ENCODE measurements at regions not wholly inside any gene's neighbourhood (a gene's known extent, or its start where the extent isn't known, plus 50 kb on each side); places are given as distances from the start of the nearest gene placed in this dataset.

DNA sequence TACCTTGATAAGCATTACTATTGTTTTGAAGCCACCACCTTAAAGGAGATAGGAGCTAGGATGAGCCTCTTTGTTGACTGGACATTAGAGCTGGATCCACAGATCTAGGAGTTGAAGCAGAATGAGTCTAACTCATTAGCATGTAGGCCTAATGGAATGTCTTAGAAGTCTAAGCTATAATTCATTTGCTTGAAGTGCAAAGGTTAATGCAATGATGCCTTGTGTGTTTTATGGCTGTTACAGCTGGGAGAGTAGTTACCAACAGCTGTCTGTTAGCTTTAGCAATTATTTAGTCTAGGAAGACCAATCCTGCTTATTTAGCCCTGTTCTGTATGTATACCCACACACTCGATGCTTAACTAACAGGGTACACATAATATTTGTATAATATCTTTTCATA is 419.3 kb downstream of the TUSC7 start:
- DNase-seq: no peak

DNA sequence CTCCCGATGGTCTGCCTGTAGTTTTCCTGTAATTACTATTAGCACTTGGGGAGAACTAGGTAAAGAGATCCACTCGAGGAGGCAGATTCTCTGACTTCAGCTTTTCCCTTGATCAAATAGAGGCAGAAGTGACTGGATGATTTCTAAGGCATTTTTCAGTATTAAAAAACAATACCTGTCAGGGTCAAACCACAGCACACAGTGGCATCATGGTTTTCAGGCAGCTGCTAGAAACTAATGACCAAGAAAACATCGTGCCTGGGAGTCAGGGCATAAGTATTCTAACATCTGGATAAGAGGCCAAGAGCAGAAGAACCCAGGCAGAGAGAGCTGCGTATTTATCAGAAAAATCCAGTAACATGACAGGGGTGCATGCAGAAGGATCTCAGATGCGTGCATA is 419.9 kb downstream of the TUSC7 start:
- DNase-seq: no peak

DNA sequence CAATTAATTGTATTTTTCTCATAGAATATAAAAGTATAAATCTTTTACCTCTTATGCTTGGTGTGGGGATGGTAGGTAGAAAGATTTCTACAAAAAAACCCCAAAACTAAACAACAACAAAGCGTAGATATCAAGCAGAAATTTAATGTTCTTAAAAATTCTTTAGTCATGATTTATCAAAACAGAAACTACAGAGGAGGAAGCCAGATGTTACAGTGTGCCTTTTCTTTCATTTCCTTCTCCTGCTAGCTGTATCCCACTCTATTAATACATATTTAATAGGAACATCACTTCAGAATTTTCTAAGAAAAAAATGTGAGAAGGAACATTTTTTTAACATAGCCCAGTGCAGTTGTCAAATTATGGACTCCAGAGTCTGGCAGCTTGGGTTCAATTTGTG is 420.6 kb downstream of the TUSC7 start:
- DNase-seq: no peak

DNA sequence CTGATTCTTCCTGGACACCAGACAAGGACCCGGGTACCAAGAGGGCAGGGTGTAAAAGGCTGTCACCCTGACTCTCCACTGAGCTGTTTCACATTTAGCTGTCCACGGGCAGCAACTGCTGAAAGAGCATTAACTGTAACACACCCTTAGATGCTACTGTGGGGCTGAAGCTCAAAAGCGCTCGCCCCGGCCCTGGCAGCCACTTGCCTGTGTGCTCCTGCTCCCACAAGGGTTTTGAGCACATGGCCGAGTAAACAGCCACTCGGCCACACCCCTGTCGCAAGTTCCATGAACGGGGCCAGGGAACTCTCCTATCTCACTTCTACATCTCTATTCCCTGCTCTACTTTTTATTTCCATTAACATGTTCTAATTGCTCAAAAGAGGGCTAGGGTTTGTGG is 421.7 kb downstream of the TUSC7 start:
- DNase-seq: no peak

DNA sequence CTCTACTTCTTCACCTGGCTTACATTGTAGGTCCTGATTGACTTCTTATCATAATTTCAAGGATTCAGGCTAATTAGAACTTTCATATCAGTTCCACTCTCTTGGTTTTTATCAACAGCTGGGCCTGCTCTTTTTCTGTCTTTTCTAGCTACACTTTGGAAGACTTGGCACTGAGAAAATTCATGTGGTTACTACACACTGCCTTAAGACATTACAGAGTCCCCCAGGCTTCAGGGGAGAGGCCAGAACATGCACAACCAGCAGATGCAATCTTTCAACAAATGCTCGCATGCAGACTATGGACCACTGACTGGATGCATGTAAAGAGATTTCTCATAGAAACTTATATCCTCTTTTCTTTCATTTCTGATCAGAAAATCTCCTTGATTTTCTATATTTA is 423.5 kb downstream of the TUSC7 start:
- DNase-seq: no peak

DNA sequence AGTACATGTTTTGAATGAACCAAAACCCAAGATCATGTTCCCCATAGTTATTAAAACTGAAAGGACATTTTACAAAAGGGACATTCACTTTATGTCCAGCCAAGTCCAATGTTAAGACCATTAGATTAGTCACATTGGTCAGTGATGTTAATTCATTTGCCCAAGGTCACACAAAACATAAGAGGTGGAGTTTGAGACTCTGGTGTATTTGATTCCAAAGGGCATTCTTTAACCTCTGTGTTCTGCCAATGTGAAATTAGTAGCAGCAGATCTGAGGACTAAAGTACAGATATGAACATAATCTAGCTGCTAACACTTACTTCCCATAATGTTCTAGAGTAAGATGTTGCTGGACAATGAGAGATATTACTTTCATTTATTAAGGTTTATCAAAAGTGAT is 425.6 kb downstream of the TUSC7 start:
- DNase-seq: no peak

DNA sequence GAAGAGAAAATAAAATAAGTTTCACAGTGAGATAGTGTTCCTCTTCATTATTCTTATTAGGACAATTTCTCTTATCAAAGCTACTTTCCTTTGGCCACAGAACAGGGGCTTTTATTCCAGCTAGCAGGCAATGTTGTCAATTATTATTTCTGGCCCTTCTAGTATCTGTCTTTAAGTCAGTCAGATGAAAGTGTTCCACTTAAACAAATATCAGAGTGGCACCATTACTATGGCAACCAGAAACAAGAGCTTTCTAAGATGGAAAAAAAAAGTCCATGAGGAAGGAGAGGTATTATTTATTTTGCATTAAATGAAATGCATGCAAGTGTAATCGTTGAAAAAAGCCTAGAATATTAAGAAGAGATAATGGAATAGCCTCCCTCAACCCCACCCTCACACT is 426.4 kb downstream of the TUSC7 start:
- no peak for DNase-seq

DNA sequence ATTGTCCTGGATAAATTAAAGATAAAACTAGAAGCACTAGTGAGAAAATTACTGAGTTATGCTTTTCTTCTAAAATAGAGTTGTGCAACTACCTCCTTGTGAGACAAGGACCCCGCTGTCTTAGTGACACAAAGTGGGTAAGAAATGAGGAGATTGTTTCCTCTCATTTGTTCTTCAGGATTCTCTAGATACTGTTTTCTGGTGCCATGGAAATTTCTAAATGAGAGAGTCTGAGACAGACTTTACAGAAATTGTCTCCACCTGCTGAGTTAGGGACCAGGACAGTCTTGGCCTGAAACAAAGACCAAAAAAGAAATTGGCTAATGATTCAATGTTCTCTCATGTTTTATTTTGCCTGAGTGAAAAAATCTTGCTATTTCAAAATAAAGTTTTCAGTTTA is 427.5 kb downstream of the TUSC7 start:
- DNase-seq: no peak

DNA sequence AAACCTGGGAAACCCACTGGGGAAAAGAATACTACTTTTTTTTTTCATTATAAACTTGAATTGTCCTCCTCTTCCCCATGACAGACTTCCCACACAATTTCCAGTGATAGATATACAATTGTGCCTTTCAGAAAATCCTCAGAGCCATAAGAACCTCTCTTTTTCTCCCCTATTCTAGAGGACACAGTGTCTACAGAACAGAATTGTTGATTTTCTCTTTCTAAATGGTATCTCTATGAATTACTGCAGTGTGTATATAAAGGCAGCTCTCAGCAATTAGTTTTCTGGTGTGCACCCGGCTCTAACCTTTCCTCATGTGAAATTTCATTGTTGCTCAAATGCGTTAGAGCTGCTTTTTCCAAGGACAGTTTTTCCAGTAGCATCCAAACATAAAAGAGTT is 430.1 kb downstream of the TUSC7 start:
- DNase-seq: no peak

DNA sequence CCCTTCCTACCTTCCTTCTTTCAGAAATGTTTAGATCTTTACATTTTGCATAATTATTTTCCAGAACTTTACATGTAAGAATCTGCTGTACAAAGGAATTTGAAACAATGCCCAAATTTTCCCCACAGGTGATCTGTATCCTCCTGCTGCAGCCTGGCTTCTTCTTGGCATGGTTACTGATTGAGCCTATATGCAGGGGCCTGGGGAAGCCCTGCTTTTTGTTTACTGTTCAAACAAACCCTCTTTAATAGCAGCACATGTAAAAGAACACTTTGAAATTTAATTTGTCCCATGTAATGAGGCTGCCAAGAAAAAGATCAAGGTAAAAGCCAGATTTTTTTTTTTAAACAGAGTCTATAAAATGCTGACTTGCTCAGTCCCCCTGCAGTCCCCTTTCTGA is 432.2 kb downstream of the TUSC7 start:
- DNase-seq: no peak

DNA sequence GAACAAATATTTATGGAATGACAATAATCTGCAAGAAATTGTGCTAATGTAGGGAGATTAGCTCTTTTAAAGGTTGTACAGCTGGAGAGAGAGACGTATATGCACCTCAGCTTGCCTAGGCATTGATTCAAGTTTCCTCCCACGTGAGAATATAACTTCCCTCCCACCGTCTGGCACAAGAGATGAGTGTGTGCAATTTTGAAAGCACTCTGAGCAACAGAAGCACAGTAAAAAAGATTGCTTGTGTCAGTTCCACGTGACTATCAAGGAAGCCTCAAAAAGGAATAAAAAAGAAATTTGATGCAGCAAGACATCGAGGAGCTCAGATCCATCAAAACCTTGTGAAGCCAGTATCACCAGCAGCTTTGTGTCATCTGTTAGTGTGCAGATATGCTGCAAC is 435.3 kb downstream of the TUSC7 start:
- DNase-seq: no peak

DNA sequence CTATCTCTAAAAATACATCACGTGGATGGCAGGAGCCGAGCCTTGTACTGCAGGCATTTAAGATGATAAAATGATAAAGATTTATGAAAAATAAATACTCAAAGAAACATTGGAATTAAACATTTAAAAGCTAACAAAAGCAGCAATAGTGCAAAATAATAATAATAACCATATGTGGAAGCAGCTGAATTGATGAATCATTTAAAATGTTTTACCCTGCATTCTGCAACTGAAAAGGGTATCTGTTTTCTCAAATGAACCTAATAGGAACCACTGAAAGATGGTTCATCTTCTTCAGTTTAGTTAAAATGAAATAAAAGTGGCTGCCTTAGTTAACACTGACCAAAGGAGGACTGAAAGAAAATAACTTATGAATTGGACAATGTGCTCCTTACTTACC is 436.1 kb downstream of the TUSC7 start:
- DNase-seq: no peak

DNA sequence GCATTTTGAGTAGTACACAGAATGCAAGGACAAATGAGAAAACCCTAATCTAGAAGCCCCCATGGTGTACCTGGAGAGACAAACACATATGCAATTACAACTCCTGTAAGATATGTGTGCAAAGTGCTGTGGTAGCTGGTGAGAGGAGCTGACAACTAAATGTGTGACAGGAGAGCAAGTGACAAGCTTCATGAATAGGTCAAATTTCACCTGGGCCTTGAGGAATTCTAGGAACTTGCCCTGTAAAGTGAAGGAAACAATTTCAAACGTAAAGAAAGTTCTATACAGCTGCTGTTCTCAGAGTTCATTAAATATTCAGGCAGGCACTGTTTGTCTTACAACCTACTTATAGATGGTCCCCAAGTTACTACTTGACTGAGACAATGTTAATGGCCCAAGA is 437.0 kb downstream of the TUSC7 start:
- no peak for DNase-seq

DNA sequence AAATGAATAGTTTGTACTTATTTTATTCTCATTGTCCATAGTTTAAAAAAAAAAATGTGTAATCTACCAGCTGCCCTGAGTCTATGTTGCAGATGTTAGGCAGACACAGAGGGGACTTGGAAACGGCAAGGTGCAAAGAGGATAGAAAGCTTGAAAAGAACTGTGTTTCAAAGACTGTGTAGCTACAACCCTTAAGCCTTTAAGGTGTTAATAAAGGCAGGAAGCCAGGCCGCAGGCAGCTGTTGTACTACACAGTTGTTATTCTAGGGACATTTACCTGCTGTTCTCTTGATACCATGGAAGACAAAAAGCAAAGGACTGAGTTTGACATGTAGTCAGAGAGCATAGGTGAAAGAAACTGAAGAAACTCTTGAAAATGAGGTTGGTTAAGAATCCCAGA is 440.0 kb downstream of the TUSC7 start:
- DNase-seq: no peak

DNA sequence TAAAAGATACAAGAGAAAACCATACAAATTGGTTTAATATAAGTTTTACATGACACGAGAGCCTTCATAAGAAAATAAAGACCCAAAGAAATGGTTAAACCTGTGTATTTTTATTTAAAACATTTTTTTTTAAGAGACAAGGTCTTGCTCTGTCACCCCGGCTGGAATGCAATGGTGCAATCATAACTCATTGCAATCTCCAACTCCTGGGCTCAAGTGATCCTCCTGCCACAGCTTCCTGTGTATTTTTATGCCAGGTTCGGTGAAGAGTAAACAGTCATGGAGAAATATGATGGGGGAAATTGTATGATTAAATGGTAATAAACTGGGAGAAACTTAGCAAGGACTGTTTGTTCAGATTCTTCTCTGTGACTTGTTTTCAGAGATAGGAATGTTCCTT is 441.0 kb downstream of the TUSC7 start:
- no peak for DNase-seq

DNA sequence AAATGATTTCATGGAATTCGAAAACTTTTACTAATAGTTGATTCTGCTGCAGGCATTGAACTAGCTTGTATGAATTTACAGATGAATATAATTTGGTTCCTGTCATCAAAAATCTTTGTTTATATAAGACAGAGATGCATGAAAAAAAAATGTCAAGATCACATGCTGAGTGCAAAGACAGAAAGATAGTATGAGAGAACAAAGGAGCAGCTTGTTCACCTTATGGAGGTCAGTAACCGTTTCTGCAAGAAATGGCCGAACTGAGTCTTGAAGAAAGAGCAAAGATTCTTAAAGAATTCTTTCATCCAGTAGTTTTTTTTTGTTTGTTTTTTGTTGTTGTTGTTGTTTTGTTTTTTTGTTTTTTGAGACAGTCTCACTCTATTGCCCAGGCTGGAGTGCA is 450.6 kb downstream of the TUSC7 start:
- no peak for DNase-seq

DNA sequence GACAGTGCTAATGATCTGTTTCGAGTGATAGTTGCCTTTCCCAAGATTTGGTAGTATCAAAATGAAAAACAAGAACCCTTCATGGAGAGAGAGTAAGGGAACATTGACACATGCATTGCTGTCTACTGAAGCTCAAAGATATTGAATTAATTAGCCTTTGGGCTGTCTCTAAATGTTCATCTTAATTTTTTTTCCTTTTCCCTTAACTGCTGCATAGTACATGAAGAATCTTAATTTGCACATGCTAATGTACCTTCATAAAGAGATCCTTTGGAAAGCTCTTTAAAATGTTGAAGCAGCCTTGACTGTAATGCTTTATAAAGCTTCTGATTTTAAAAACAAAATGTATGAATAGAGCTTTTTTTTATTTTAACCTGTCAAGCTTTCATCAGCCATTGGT is 452.2 kb downstream of the TUSC7 start:
- DNase-seq: no peak

DNA sequence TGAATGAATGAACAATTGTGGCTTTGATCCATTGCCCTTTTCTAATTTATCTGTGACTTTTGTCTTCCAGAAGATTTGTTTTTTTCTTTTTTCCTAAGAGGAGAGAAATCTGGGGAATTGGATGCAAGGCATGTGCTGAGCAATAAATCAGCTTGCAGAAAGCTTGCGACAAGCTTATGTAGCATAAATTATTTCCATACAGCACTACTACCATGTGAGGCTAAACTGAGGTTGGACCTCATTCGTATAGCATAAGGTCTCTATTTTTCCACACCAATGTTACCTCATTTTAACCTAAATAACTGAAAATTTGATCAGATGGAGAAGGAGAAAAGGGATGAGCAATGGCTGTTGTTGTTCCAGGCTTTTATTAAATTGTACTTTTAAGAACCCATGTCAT is 455.6 kb downstream of the TUSC7 start:
- DNase-seq: no peak

DNA sequence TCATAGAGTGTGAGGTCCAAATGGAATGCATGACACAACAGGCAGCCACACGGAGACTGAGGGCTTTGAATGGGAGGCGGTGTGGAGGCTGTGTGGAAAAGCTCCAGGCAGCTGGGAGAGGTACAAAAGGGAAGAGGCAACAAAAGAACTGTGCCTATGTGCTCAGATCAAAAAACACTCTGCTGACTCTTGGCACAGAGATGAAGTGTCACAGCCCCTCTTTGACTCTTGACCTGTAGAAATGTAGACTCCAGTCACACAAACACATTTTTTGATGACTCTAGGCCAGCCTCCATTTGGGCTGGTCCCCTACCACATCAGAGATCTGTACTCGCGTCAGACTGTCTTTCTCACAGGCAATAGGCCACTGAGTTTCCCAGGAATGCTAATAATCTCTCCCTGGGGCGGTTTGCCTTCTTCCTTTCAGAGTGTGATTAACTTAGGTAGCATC is 456.0 kb downstream of the TUSC7 start:
- no peak for DNase-seq

DNA sequence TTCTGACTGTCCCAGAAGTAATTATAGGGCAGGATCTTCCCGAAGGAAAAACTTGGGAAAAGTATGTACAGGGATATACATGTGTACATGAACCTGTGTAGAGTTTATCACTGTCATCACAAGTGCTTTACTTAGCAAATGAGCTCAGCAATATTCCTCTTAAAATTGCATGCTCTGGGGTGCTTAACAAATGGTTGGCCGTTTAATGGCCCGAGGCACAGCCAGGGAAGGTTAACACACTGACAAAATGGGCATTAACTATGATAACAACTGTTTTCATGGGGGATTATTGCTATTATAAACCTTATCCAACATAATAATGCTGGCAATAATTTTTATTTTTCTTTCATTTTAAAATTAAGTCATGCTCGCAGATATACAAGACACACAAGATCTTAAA is 459.3 kb downstream of the TUSC7 start:
- DNase-seq: no peak

DNA sequence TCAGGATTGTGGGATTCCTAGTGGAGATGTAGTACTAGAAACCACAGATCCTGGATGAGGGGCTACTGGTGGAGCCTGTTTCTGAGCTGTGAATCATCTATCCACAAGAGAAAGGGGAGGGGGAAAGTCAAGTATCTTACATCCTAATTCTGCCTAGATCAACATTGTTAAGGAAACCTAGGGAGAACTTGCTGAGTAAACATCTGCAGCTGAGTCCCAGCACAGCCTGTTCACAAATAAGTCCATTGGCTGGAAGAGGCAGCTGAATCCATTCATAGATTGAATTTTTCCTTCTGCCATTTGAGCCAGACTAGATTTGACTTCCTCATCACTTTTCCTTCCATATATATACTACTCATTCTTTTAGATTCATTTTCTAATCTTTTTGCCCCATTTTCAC is 460.5 kb downstream of the TUSC7 start:
- DNase-seq: no peak

DNA sequence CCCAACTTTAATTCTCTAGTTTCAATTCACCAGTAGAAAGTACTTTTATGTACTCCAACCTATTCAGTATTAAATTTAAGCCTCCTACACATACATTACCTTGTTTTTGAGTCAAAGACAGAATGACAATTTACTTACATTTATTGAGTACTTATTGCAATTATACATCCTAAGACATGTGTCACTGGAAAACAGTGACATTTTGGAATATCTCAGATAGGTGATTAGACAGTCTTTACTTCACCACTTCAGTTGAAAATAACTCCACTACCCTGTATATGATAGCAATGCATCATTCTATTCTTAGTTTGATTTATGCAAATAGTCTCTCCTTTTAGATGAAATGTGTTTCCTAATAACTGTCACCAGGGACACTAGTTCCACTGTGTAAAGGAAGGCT is 461.5 kb downstream of the TUSC7 start:
- DNase-seq: no peak

DNA sequence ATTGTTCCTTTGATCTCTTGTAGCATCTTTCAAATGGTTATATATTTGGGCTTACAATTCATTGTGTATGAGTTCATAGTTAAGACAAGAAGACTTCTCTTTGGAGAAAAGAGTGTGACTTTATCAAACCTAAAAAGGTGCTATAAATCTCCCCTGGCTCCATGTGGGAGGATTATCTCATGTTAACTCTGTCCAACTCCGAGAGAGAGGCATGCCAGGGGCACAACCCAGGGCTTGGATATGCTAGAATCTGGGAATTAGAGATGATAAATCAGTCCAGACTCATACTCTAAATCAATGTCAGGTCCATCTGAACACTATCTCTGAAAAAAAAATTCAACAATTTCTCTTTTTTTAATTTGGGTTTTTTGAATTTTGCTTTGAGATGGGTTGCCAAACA is 462.8 kb downstream of the TUSC7 start:
- DNase-seq: no peak

DNA sequence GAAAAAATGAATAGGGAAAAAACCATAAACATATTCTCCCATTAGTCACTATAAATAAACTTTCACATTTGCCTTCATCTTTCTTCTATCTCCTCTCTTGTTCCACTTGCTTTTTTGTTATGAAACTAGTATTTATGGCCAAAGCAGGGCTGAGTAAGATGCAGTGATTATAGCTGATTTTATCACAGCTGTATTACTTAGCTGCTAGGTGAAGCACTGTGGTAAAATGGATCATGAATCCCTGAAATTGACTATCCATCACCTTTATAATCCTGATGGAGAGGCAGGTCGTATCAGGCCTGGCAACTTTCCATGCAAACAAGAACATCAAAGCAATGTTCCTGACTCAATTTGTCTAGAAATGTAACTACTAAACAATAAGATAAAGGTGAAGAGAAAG is 471.6 kb downstream of the TUSC7 start:
- no peak for DNase-seq

DNA sequence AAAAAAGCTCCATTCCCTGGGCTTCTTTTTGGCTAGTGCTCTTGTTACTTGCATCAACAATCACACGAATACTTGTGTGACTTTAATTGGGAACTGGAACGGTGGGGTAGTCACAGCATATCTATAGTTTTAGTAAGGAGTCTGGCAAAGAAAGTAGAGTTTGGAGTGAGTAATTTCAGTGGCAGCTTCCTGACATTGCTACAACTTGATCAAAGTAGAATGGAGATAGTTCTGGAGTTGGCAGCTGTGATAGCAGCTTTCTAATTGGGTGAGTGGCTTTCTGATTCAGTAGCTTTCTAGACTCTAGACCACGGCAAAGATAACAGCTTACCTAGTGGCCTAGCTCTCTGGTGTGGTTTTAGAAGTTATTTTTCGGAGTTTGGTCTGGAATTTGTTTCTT is 475.0 kb downstream of the TUSC7 start:
- DNase-seq: no peak

DNA sequence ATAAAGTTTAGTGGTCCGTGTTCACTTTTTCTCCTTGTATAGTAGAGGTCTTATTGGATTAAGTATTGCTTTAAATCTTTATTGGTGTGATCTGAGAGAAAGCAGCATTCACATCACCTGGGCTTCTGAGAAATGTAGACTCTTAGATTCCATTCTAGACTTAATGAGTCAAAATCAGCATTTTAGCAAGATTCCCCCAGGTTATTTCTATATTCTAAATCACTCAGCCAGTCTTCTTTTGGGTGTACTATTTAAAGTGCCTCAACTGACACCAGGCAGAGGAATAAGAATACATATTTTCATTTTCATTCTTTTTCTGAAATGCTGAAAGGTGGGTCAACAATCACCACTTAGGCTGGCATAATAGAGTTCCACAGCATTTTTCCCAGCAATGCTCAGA is 481.7 kb downstream of the TUSC7 start:
- no peak for DNase-seq

Data from C1 segment of cervical spinal cord (tissue), 14 donors.